ENCODE measurements at regions not wholly inside any gene's neighbourhood (a gene's known extent, or its start where the extent isn't known, plus 50 kb on each side); places are given as distances from the start of the nearest gene placed in this dataset.

DNA sequence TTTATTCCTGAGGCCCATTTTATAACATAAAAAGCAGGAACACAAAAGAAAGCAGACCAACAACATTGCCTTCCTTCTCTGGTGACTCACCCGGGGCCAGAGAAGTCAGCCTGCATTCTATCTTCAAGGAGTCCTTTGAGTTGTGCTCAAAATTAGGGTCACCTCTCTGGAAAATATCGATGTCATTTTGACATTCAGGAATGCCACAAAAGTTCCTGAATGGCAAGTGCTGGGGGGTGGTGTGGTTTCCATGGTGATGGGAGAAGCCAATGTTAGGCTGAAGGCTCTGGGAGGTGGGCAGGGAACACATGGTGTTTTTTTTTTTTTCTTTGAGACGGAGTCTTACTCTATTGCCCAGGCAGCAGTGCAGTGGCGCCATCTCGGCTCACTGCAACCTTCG is 159.6 kb downstream of the HAPSTR1 start:
- DNase-seq (ENCODE audit: low spot score), result no peak

DNA sequence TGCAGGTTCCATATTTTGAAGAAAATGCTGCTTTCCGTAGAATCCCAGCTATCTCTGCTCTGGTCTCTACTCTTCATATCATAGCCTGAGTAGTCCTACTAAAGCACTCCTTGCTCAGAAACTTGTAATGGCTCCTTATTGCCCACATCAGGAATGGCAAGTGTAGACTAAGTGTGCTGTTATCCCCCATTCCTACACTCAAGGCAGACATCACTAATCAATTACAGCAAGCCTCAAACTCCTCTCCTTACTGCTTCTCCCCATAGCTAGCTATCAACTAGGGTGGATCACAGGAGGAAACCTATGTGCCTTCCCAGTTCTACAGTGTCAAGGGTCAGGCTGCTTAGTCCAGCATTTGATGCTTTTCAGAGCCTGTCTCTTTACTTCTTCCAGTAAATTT is 163.4 kb downstream of the HAPSTR1 start:
- DNase-seq (ENCODE audit: low spot score), result no peak

DNA sequence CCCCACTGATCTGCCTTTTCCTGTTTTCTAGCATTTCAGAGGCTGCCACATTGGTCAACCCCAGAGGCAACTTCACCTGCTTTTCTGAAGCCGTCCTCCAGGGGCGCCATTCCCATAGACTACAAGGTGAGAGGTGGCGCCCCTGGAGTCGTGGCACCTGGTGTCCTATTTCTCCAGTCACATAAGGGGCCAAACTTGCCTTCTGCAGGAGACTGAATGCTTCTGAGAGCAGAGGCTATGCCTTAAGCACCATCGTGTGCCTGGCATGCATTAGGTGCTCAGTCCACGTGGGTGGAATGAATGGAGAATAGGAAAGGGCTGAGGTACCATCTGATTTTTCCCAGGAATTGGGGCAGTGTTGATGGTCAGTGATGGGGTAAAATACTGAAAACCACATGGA is 164.8 kb downstream of the HAPSTR1 start:
- peak; percentile 65 for DNase-seq (ENCODE audit: low spot score)

DNA sequence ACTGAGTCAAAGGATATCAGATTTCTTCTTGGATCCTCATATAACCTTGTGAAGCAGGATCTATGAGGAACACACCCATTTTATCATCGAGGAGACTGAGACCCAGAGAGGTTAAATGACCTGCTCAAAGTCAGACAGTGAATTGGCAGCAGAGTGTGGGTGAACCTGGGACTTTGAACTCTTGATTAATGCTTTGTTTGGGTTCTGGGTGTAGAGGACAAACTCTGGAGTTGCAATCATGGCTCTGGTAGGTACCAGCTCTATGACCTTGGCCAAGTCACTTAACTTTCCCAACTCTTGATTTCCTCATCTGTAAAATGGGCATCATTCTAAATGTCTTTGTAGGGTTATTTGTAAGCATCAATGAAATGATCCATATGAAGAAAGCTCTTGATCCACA is 166.4 kb downstream of the HAPSTR1 start:
- no peak for DNase-seq (ENCODE audit: low spot score)

DNA sequence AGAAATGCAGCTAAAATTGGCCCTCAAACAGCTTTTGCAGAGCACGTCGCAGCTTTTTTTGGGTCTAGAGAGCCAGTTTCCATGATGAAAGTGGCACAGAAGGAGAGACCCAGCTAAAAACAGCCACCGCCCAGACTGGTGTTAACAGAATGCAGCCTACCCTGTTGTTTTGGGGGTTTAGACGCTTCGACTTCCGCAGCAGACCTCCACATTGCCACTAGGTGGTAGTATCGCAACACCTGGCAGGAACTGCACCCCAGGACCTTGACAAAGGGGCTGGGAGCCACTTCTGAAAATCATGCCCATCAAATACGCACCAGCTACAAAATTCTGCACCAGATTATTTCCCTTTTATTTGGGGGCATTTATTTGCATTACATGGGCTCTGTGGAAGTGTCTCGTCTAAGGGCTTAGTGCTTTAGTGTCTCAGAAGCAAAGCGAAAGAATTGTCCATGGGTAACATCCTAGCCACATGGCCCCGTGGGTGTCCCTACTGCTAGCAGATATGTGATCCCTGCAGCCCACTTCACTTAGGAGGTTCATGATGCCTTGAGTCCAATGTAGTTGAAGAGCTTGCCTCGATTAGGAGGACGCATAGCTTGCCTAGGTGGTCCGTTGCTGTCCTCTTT is 167.1 kb downstream of the HAPSTR1 start:
- DNase-seq (ENCODE audit: low spot score), result peak; percentile 64

DNA sequence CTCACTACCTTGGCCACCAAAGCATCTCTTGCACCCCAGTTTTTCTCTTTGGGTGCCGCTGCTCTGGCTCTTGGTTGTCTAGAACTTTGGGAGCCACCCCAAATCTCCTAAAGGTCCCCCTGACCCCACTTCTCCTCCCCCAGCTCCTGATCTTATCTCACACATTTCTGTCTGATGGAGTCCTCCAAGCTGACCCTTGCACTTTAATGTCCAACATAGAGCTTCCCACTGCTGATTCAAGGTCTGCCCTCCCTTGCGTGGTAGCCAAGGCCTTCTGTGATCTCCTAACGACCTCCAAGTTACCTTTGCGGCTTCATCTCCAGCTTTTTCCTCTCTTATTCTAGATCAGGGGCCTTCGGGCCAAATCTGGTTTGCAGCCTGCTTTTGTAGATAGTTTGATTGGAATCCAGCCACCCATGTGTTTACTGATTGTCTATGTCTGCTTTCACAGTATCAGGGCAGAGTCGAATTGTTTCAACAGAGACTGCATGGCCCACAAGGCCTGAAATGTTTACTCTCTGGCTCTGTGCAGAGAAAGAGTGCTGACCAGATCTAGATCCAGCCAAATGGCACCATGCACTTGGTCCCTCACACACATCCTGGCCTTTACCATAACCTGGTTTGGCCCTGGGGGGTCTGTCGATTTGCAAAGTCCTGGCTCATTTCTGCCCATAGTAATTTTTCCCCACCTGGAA is 168.6 kb downstream of the HAPSTR1 start:
- no peak for DNase-seq (ENCODE audit: low spot score)

DNA sequence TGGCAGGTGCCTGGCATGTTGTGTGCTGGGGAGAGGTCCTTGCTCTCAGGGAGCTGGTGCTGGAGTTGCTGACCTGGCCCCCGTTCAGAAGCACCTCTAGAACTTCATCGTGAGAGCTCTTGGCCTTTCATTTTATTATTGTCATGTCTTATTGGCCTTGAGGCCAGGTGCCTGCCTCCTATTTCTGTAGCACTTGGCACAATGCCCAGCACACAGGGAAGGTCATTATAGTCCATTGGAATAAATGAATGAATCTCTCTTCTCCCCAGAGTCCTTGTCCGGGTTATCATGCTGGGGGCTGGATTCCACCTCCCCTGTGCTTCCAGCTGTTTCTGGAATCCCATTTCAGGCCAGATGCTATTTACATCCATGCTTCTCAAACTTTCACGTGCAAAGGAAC is 169.2 kb downstream of the HAPSTR1 start:
- DNase-seq (ENCODE audit: low spot score), result no peak

DNA sequence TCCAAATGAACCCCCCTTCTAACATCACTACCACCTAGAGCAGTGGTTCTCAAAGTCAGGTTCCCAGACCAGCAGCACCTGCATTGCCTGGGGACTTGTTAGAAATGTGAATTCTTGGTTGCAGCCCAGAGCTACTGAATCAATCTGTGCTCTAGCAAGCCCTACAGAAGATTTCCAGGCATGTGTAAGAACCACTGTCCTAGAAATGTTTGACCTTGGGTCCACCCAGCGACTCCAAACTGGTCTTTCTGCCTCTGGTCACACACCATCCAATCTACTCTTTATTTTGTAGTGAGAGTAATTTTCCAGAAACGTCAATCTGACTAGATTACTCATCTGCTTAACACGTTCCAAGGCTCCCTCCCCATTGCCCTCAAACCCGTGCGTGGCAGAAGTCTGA is 169.9 kb downstream of the HAPSTR1 start:
- no peak for DNase-seq (ENCODE audit: low spot score)

DNA sequence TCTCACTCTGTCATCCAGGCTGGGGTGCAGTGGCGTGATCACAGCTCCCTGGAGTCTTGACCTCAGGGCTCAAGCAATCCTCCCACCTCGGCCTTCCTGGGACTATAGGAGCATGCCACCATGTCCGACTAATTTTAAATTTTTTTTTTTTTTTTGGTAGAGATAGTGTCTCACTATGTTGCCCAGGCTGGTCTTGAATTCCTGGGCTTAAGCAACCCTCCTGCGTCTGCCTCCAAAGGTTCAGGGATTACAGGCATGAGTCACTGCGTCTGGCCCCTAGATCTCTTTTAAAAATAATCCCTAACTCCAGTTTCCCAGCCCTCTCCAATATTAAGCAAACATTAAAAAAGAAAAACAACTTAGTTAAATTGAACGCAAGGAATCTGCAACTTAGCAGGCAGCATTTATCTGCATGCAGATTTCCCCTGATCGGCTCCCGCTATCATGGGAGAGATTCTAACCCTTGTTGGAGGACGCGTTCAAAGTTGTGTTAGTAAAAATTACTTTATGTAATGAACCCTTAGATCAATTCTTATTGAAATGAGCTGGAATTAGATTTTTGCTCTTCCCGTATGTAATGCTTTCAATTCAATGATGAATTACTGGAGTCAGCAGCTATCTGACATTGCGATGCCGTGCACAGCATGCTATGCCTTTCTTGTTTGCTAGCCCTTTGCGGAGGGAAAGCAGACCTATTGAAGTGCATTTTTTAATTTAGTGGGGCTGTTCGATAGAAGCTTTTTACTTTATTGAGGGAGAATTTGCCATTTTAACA is 171.7 kb downstream of the HAPSTR1 start:
- no peak for DNase-seq (ENCODE audit: low spot score)

DNA sequence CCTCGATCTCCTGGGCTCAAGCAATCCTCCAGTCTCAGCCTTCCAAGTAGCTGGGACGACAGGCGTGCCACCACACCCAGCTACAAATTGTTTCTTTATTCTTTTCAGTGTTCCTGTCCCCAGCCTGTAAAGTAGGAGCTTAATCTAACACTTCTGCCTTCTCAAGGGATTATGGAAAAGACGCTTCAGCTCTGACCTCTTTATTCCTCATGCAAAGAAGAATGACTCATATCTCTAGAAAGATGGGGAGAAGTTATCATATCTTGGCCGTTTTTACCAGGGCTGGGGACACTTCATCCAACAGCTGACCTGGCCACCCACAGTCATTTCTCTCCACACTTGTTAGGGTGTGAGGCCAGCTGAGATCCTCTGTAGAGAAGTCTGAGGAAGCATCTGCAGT is 172.6 kb downstream of the HAPSTR1 start:
- no peak for DNase-seq (ENCODE audit: low spot score)

DNA sequence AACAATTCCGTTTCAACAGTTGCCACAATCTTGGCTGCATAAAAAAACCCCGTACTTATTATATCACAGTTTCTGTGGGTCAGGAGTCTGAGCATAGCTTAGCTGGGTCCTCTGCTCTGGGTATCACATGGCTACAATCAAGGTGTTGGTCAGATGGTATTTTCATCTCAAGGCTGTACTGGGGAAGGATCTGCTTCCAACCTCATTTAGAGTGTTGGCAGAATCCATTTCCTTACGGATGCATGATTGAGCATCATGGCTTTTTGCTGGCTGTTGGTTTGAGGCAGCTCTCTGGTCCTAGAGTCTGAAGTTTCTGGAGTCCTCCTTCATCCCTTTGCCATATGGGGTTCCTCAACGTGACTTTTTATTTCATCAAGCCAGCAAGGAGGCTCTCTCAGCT is 177.0 kb downstream of the HAPSTR1 start:
- no peak for DNase-seq (ENCODE audit: low spot score)

DNA sequence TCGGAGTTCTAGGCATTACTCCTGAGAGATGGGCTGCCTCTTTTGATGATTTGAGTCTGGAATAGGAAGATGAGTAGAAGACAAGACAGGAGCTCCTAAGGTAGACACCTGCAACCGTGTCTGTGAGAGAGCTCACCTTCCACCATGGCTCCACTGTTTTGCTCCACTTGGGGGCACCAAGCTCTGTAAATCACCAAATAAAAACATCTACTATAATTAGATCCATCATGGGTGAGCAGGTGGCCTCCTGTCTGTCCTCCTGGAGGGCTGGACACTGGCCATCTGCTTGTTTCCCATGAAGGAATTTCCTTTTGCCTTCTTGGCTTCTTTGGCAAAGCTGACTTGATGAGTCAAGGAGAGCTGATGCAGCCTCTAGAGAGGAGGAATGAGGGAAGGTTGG is 179.0 kb downstream of the HAPSTR1 start:
- no peak for DNase-seq (ENCODE audit: low spot score)

DNA sequence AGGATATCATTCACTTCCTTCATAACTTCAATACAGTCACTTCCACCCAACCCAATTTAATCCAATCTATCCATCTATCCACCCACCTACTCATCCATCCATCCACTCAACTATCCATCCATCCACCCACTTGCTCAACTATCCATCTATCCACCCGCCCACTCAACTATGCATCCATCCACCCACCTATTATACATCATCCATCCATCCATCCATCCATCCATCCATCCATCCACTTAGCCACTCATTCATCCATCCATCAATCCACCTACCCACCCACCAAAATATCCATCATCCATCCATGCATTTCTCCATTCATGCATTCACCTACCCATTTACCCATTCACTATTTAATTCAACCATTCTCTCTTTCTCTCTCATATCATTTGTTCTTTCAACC is 179.5 kb downstream of the HAPSTR1 start:
- no peak for DNase-seq (ENCODE audit: low spot score)

DNA sequence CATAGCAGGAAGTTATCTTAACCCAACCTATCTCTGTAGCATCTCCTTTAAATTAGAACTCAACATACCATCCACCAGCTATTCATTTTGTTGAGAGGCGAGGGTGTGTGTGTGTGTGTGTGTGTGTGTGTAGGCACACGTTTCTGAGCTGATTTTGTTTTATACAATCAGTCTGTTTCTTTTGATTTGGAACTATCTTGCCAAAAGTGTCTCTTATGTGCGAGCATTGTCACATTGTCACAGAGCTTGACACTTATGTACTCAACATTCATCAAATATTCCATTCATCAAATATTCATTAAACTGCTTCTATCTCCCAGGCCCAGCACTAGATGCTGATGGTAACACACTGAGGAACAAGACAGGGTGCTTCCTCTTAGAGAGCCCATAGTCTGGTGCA is 180.4 kb downstream of the HAPSTR1 start:
- no peak for DNase-seq (ENCODE audit: low spot score)

DNA sequence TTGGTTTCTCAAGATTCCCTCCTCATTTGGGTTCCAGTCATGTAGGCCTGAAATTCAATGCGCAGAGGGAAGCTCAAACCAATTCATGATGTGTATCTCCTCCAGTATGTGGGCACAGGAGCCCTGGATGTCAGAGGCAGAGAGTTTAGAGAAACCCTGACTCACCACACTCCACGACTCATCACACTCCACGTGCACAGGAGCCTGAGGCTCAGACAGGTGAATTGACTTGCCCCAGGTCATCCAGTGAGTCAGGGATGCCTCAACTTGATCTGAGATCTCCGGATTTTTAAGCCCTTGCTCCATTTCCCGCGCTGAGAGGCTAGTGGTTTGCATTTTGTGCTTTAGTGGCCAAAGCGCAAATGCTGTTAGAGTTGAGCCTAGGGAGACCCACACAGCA is 183.9 kb downstream of the HAPSTR1 start:
- DNase-seq (ENCODE audit: low spot score), result no peak

DNA sequence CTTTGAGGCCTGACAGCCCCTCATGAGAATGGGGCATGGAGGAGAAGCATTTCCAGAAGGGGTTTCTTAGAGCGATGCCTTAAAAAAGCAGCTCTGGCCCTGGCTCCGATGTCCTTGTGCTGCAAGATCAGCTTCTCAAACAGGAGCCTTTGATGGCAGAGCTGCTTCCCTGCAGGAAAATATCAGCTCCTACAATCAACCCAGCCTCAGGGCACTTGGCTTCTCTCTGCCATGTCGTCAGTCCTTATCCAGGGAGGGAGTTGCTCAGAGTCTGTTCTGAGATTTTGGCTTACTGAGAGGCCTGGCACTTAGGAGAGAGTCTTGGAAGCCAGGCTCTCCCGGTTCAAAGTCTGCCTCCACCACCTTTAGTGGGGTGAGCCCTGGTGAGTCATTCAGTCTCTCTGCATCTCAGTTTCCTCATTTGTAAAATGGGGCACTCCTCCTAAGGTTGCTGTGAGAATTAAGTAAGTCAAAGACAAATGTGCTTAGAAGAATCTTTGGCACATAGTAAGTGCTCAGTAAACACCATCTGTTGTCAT is 184.4 kb downstream of the HAPSTR1 start:
- no peak for DNase-seq (ENCODE audit: low spot score)

DNA sequence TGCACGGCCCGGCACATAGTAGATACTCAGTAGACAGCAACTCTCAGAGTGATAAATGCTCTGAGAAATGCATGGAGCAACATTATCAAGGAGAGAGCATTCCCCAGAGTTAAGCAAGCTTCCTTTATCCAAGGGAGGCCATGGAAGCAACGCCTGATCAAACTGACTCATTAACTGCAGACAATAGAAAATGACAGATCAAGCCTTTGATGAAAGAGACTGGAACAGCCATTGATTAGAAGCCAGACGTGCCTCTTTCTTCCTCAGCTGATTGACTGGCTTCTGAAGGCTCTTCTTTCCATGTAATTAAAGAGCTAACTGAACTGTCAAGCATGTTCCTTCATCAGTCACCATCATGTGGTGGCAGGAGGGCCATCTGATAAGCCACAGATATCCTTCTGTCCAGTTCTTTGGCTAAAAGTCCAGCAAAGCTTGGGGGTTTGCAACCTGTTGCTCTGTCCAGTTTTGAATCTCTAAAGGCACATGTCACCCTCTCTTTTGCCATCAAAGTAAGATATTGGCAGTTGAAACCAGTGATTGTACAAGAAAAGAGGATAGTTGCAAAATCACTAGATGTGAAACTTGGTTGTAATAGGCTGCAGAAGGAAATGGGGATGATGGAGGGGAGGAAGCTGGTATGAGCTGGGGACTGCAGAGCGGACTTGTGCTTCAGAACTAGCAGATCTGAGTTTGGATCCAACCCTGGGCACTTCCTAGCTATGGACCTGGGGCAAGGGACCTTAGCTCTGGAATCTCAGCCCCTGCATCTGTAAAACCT is 188.0 kb downstream of the HAPSTR1 start:
- DNase-seq (ENCODE audit: low spot score), result no peak

DNA sequence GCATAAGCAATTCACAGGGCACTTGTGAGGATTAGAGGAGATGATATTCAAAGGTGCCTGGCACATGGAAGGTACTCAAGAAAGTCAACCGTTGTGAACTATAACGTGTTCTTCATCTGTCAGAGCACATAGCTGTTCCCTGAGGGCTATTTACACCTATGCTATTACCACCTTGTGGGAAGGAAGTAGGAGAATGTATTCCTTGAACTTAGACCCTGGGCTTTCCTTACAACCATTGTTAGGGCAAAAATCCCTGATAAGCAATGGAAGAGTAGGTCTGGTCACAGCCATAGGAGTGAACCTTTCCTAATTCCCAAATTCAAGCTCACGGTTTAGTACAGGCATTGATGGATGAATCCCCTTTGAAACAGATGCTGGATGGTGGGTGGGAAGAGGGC is 188.6 kb downstream of the HAPSTR1 start:
- no peak for DNase-seq (ENCODE audit: low spot score)

DNA sequence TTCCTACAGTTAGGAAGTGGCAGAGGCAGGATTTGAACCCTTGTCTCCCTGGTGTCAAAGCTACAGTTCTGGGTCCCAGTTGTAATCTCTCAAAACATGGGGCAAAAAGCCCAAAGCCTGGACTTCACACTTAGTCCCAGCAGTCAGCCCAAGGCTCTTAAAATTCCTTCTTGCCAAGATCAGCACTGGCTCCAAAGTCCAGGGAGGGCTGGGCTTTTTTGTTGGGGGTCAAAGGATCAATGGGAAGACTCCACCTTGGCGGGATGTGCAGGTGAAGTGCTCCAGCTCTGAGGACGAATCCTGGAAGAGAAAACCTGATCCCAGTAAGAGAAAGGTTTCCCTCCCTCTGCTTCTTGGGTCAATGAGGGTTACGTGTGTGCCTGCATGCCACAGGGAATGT is 195.5 kb downstream of the HAPSTR1 start:
- DNase-seq (ENCODE audit: low spot score), result no peak

DNA sequence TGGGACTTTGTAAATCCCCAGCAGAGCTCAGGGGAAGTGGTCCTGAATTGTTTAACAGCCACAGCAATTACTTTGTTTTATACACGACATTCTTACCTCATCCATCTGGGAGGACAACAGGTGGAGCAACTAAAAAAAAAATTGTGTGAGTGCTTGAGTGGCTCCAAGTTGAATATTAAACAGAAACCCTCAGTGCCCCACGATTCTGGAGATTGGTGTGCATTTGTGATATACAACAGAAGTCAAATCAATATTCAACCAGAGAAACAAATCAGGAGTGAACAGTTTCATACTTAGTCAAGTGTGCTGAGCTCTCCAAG is 204.8 kb downstream of the HAPSTR1 start:
- no peak for DNase-seq (ENCODE audit: low spot score)

DNA sequence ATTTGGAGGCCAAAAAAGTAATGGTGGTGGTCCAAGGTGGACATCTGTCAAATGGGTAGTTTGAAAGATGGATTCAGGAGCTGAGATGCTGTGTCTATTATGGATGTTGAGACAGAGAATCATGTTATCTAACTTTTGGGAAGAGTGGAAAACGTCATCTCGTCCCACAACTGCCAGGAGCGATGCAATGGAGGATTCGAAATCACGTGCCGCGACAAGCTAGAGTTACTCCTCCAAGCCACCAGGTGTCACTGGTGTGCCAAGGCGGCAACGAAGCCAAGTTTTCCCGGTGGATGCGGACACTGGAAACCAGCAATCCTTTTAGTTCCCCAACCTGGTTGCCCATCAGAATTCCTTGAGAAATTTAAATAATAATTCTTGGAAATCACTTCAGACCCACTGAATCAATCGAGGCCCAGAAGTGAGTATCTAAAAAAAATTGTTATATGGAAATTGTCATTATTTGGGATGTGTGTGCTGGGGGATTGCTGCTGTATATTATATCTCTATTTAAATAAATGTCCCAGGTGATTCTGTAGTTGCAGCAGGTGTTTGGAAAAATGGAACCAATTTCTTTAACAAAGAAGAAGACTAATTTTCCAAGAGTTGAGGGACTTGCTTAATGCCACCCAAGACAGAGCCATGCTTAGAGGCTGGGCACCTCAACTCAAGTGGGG is 206.1 kb downstream of the HAPSTR1 start:
- DNase-seq (ENCODE audit: low spot score), result peak; percentile 55

DNA sequence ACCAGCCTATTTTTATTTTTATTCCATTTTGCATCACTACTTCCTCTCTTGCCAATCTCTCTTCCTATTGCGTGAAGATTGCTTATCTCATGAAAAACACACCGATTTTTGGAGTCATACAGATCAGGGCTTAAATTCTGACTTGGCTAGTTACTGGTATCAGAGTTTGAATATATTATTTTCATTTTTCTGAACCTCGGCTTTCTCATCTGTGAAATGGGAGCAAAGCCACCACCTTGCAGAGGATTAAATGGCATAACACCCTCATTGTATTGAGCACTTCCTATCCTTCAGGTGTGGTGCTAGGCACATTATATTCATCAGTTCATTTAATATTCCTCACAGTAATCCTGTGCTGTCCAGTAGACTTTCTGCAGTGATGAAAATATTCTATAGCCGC is 208.8 kb downstream of the HAPSTR1 start:
- DNase-seq (ENCODE audit: low spot score), result no peak
